GM19043 (cell line): ENCODE measurements at regions not wholly inside any gene's neighbourhood (a gene's known extent, or its start where the extent isn't known, plus 50 kb on each side); places are given as distances from the start of the nearest gene placed in this dataset.
"Not testable (repeated sequence)": the region's sequence is repeated elsewhere in the genome, so short reads cannot be mapped to it uniquely, and the experiment has no call there.

Experiments
- ATAC-seq: cut with Tn5 transposase; IDR thresholded peaks from one replicate; pipeline ENCODE4 v1.9.1; 2021; ENCODE audit warnings: low read depth; ENCODE audit not compliant: unreplicated experiment

DNA sequence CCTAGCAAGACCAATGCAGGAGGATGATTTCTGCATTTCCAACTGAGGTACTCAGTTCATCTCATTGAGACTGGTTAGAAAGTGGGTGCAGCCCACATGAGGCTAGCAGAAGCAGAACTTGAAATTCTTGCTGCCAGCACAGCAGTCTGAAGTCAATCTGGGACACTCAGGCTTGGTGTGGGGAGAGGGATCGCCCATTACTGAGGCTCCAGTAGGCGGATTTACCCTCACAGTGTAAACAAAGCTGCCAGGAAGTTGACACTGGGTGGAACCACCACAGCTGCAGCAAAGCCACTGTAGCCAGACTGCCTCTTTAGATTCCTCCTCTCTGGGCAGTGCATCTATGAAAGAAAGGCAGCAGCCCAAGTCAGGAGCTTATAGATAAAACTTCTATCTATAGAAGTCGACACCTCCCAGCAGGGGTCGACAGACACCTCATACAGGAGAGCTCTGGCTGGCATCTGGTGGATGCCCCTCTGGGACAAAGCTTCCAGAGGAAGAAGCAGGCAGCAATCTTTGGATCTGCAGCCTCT, 1793.4 kb downstream of the OLFM4 start:
- ATAC-seq, result not testable (repeated sequence)

DNA sequence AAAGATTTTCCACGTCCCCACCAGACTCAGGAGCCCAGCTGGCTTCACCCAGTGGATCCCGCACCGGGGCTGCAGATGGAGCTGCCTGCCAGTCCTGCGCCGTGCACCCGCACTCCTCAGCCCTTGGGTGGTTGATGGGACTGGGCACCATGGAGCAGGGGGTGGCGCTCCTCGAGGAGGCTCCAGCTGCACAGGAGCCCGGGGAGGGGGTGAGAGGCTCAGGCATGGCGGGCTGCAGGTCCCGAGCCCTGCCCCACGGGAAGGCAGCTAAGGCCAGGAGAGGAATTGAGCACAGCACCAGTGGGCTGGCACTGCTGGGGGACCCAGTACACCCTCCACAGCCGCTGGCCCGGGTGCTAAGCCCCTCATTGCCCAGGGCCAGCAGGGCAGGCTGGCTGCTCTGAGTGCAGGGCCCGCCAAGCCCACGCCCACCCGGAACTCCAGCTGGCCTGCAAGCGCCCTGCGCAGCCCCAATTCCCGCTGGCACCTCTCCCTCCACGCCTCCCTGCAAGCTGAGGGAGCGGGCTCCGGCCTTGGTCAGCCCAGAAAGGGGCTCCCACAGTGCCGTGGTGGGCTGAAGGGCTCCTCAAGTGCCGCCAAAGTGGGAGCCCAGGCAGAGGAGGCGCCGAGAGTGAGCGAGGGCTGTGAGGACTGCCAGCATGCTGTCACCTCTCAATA, 1800.9 kb downstream of the OLFM4 start:
- not testable (repeated sequence) for ATAC-seq

DNA sequence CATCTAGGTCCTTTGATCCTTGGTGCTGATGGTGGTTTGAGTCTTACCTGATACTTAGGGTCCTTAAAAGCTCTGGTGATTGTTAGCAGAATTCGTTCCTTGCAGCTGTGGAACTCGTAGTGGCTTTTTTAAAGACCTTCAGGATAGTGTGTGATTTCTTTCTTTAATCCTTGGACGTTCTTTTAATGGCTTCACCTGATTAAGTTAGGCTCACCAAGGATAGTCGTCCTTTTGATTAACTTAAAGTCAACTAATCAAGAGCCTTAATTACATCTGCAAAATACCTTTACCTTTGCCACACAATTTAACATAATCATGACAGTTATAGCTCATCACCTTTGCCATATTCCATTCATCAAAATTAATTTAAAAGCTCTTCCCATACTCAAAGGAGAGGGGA, 1807.7 kb downstream of the OLFM4 start:
- ATAC-seq, result no peak

DNA sequence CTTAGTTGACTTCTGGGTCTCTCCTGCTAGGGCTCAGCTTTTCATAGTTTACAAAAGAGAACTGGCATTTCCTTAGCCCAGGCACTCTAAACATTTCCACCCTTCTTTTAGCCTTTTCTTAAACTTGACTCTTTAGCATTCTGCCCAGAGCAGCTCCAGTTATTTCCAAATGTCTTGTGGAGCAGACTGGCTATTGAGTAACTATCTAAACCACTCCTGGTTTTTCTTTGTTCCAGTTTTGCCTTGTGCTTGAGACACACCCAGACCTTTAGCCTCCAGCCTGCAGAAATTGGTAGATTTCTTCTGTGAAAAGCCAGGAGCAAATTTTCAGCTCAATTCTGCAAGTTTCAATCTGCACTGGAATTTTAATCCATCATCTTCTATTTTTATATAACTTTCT, 1813.1 kb downstream of the OLFM4 start:
- no peak for ATAC-seq

- no peak for ATAC-seq
Measured at GRCh38 chr13:54845351-54845965, 1816.8 kb downstream of the OLFM4 start.

DNA sequence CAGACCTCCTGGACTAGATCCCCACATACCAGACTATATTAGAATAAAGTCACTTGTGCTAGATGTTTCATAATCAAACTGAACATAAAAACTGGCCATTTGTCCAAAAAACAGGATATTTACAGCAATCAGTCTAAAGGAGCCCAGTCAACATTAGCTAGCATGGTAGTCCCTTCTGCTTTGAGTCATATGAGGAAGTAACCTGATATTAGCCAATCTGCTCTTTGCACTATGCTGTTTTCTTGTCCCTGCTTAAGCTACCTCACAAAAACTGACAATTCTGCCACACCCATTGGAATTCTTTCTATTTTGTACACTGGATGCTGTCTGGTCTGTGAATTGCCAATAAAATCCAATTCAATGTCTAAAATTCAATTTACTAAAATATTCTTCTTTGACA, 1824.2 kb downstream of the OLFM4 start:
- no peak for ATAC-seq

DNA sequence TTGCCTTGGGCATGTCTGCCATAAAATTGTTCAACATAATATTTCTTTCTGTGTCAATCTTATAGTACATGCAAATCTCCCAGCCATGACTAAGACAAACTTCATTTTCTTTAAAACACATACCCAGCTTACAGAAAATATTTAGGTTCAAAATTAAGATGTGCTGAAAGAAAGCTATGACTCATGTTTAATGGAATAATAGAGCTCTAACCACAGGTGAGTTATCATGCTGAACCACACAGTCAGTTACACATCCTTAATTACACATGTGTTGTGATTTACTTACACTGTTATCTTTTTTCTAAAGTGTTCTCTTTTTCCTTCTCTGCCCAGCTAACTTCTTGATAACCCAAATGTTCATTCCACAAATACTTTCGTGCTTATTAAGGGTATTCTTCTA, 1831.2 kb downstream of the OLFM4 start:
- no peak for ATAC-seq

GRCh38 chr13:54875111-54875510, 1846.5 kb downstream of the OLFM4 start:
- no peak for ATAC-seq

DNA sequence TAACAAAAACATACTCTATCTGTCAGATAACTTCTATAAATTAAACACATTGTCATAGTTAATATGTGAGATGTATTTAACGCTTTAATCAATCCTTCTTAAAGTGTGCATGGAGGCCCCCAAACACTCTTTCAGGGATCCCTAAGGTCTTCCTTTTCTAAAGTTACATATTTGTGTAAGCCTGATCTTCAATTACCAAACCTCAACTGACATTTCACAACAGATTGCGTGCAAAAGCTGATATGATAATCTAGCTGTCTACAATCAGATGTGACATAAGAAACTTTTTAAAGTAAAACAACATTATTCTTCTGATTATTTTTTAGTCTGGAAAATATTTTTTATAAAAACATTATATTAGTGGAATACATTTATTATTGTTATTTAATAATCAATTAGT, 1850.4 kb downstream of the OLFM4 start:
- no peak for ATAC-seq

- ATAC-seq, result no peak
Measured at GRCh38 chr13:54884682-54885081, 1856.1 kb downstream of the OLFM4 start.

DNA sequence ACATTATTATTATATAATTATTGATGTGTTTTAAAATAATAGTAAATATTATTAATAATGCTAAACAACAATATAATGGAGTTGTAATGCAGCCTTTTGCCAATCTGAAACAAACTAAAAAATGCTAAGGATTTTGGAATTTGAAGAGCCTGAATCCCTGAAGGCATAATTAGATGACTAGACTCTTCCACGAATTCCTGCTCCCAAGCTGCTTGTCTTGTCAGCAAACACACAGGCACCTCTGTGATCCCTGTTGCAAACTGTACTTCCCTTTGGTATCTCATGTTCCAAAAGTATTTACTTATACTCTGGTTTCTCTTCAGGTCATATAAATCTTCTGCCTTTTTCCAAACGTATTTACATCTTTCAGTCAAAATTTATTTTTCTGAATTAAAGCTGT, 1862.4 kb downstream of the OLFM4 start:
- no peak for ATAC-seq

- ATAC-seq, result no peak
Measured at GRCh38 chr13:54901316-54901715, 1872.7 kb downstream of the OLFM4 start.

- ATAC-seq, result no peak
Measured at GRCh38 chr13:54912367-54912766, 1883.8 kb downstream of the OLFM4 start.

GRCh38 chr13:54913668-54914067, 1885.1 kb downstream of the OLFM4 start:
- ATAC-seq, result no peak

DNA sequence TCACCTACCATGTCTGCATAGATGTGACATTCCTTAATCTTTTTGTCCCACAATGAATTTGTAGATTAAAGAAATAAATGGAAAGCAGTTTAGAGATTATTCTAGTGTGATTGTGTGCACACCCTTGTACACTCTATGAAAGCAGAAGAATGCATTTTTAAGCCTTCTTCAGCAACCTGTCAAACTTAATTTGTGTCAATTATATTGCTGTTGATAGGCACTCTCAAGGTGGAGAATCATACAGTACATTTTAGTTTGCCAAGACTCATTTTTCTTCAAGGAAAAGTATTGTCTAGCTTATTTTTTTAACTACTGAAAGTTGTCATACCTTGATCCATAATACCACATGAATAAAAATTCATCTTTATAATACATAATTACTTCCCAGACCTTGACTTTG, 1898.9 kb downstream of the OLFM4 start:
- no peak for ATAC-seq

GRCh38 chr13:54928071-54928470, 1899.5 kb downstream of the OLFM4 start:
- no peak for ATAC-seq

DNA sequence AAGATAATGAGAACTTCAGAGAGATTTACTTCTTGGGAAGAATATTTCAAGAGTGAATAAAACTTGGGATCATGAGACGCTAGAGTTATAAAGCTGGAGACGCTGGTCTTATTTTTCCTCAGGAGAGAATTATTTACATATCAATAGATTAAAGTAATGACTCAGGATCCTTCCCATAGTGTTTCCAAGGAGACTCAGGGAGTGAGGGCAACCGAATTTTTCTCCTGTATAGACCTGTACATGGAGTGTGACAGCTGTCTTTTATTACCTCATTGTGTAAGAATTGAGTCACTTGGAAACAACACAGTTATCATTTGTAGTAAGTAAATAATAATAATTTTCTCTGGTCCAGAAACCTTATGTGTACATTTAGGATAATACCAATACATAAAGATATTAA, 1905.5 kb downstream of the OLFM4 start:
- no peak for ATAC-seq

- no peak for ATAC-seq
Measured at GRCh38 chr13:54945973-54946372, 1917.4 kb downstream of the OLFM4 start.

GRCh38 chr13:54949735-54950134, 1921.1 kb downstream of the OLFM4 start:
- no peak for ATAC-seq

GRCh38 chr13:54950546-54950945, 1921.9 kb downstream of the OLFM4 start:
- no peak for ATAC-seq

- ATAC-seq, result no peak
Measured at GRCh38 chr13:54953786-54954185, 1925.2 kb downstream of the OLFM4 start.

- no peak for ATAC-seq
Measured at GRCh38 chr13:54958781-54959180, 1930.2 kb downstream of the OLFM4 start.
